ENCODE measurements at regions not wholly inside any gene's neighbourhood (a gene's known extent, or its start where the extent isn't known, plus 50 kb on each side); places are given as distances from the start of the nearest gene placed in this dataset.
"Not testable (repeated sequence)": the region's sequence is repeated elsewhere in the genome, so short reads cannot be mapped to it uniquely, and the experiment has no call there.

GRCh38 chr9:24067107-24067506 is 241.1 kb upstream of the ELAVL2 start:
- not testable (repeated sequence) for DNase-seq

- no peak for DNase-seq
These were observed 233.6 kb upstream of the ELAVL2 start for GRCh38 chr9:24059651-24060050.

- no peak for DNase-seq
These were observed 225.5 kb upstream of the ELAVL2 start for GRCh38 chr9:24051587-24051986.

GRCh38 chr9:24050239-24050638 is 224.2 kb upstream of the ELAVL2 start:
- DNase-seq = not testable (repeated sequence)

- no peak for DNase-seq
These were observed 219.1 kb upstream of the ELAVL2 start for GRCh38 chr9:24045150-24045549.

- DNase-seq = no peak
These were observed 218.5 kb upstream of the ELAVL2 start for GRCh38 chr9:24044576-24044975.

GRCh38 chr9:24041160-24041690 is 215.2 kb upstream of the ELAVL2 start:
- DNase-seq = no peak

- no peak for DNase-seq
These were observed 210.4 kb upstream of the ELAVL2 start for GRCh38 chr9:24036459-24036858.

GRCh38 chr9:24035816-24036215 is 209.8 kb upstream of the ELAVL2 start:
- no peak for DNase-seq

GRCh38 chr9:24011881-24012280 is 185.8 kb upstream of the ELAVL2 start:
- DNase-seq = no peak

GRCh38 chr9:24011009-24011717 is 185.1 kb upstream of the ELAVL2 start:
- DNase-seq = no peak

GRCh38 chr9:24009322-24009721 is 183.3 kb upstream of the ELAVL2 start:
- DNase-seq = no peak

- DNase-seq = no peak
These were observed 181.1 kb upstream of the ELAVL2 start for GRCh38 chr9:24007185-24007584.

GRCh38 chr9:23991874-23992273 is 165.8 kb upstream of the ELAVL2 start:
- not testable (repeated sequence) for DNase-seq

- no peak for DNase-seq
These were observed 153.5 kb upstream of the ELAVL2 start for GRCh38 chr9:23979491-23979890.

GRCh38 chr9:23962101-23962500 is 136.1 kb upstream of the ELAVL2 start:
- no peak for DNase-seq

GRCh38 chr9:23945897-23946296 is 119.9 kb upstream of the ELAVL2 start:
- no peak for DNase-seq

- DNase-seq = no peak
These were observed 115.0 kb upstream of the ELAVL2 start for GRCh38 chr9:23941051-23941450.

GRCh38 chr9:23938908-23939307 is 112.9 kb upstream of the ELAVL2 start:
- DNase-seq = no peak

GRCh38 chr9:23934291-23934906 is 108.4 kb upstream of the ELAVL2 start:
- no peak for DNase-seq

- no peak for DNase-seq
These were observed 107.3 kb upstream of the ELAVL2 start for GRCh38 chr9:23933348-23933747.

- no peak for DNase-seq
These were observed 100.3 kb upstream of the ELAVL2 start for GRCh38 chr9:23926368-23926767.

- no peak for DNase-seq
These were observed 88.5 kb upstream of the ELAVL2 start for GRCh38 chr9:23914431-23915003.

- DNase-seq = no peak
These were observed 81.3 kb upstream of the ELAVL2 start for GRCh38 chr9:23907343-23907742.

Data from NCI-H1930 (cell line).